NCI-H2171 (cell line): ENCODE measurements at regions not wholly inside any gene's neighbourhood (a gene's known extent, or its start where the extent isn't known, plus 50 kb on each side); places are given as distances from the start of the nearest gene placed in this dataset.
"Not testable (repeated sequence)": the region's sequence is repeated elsewhere in the genome, so short reads cannot be mapped to it uniquely, and the experiment has no call there.

Experiments
- DNase-seq: peaks from one replicate; lab custom pipeline; 2025; lab: John Stamatoyannopoulos, UW

- DNase-seq: no peak
Observed at GRCh38 chr5:45057564-45057963, 248.8 kb downstream of the MRPS30 start.

GRCh38 chr5:45060724-45061123 is 252.0 kb downstream of the MRPS30 start:
- no peak for DNase-seq

DNA sequence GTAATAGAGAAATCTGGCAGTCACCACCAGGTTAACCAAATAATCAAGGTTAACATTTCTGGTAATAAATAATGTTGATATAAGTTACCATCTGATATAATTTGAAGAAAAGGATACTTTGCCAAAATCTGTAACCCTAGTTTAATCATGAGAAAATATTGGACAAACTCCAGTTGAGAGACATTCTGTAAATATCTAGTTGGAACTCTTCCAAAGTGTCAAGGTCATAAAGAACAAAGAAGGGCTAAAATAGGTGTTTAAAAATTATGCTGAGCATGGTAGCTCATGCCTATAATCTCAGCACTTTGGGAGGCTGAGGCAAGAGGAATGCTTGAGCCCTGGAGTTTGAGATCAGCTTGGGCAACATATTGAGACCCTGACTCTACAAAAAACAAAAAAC is 253.3 kb downstream of the MRPS30 start:
- DNase-seq: peak; percentile 12

DNA sequence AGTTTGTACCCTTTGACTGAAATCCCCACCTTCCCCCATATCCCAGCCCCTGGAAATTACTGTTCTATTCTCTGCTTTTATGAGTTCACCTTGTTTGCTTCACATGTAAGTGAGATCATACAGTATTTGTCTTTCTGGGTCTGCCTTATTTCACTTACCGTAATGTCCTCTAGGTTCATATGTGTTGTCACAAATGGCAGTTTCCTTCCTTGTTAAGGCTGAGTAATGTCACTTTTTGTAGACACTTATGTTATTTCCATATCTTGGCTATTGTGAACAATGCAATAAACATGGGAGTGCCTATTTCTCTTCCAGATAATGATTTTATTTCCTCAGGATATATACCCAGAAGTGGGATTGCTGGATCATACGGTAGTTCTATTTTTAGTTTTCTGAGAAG is 272.3 kb downstream of the MRPS30 start:
- DNase-seq: no peak

DNA sequence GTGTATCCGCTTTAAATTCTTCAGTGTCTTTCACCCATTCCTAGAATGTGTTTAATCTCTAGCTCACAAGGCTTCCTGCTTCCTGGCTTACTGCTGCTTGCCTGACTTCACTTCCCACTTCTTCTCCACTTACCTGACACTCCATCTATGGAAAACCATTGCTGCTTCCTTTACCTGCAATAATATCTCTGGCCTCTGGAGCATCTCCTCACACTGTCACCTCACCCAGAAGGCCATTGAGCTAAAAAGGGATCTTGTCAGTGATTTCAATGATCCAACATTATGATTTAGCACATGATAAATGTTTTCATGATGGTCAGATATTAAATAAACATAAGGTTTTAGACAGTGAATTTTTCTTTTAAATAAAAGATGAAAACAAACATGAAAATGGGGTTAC is 281.1 kb downstream of the MRPS30 start:
- no peak for DNase-seq

GRCh38 chr5:45093377-45093776 is 284.6 kb downstream of the MRPS30 start:
- no peak for DNase-seq

GRCh38 chr5:45094876-45095440 is 286.2 kb downstream of the MRPS30 start:
- DNase-seq: no peak

GRCh38 chr5:45098483-45098882 is 289.7 kb downstream of the MRPS30 start:
- DNase-seq: no peak

DNA sequence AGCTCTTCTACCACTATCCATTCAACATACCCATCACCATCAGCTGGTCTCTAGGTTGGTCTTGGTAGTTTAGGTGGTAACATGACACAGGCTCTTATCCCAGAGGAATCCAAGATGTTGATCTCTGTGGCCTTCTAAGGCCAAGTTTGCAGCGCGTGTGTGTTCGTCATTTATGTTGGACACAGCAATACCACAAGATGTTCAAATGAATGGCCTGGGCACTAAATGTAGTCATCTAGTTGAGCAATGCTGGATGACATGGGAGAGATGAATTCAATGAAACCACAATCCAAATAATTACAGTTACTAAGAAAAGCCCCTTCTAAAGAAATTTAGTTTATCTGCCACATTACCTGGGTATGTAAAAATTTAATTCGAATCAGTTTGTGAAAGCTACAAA is 292.4 kb downstream of the MRPS30 start:
- no peak for DNase-seq

DNA sequence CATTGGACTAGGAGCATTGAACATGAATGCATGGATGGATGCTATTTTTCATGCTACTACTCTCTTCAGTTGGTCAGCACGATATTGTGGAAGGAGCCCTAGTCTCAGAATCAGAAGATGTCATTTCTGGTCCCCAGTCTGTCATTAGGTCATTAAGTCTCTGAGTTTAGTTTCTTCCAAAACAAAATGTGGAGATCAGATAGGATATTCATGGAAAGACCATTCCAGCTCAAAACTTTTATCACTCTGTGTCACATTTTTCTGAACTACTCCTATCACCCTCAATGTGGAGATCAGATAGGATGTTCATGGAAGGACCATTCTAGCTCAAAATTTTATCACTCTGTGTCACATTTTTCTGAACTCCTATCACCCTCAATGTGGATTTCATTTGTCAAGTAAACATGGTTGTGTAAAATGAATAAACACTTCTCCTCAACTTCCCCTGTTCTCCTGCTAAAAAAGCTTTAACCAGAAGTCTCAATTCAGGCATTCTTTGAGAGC is 296.8 kb downstream of the MRPS30 start:
- DNase-seq: no peak

DNA sequence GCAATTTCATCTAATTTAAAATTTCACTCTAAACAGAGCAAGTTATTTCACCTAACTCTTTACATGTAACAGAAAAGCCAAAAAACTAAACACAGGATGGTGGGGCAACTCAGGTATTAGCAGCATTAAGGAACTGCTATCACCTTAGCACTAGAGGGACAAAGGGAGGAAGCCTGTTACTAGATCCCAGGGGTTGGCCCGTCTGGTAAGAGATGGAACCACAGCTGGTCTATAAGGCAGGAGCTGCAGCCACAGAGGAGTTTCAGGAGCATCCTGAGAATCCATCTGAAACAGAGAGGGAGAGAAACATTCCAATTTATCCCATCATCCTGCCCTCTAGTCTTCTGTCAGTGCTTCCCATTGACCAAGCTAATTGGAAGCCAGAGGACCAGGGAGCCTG is 300.3 kb downstream of the MRPS30 start:
- DNase-seq: no peak

DNA sequence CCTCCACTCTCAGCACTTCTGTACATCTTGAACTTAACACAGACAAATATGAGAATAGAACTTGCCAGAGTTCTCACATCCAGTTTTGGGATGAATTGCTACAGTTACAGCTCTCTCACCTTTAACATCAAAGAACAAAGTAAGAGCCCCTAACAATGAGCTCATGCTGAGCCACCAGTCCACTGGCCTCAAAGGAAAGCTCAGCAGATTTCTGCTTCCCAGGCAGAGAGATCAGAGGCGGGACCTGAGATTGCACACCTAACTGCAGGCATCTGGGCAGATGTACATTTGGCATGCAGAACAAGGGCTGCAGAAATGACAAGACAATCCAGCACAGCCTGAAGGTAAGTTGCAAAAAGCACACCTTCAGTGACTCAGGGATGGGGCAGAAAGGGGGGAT is 300.9 kb downstream of the MRPS30 start:
- no peak for DNase-seq

- no peak for DNase-seq
Observed at GRCh38 chr5:45110399-45110798, 301.7 kb downstream of the MRPS30 start.

GRCh38 chr5:45113726-45114125 is 305.0 kb downstream of the MRPS30 start:
- DNase-seq: no peak

- no peak for DNase-seq
Observed at GRCh38 chr5:45132972-45133371, 324.2 kb downstream of the MRPS30 start.

DNA sequence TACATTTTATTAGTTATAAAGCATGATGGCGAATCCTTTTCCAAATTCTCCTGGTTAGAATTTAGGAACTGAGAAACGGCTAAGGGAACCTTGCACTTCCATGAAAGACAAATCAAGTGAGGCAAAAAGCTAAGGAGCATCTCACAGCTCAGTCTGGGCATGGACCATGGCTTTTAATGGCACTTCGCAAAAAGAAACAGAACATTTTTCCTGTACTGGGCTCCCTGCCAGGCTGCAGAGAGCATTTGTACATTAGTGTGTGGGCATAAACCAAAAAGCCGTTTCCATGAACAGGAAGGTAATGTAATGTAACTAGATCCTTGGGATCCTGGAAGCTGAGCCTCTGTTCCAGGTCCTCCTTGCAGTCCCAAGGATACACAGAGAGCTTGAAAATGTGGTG is 354.2 kb downstream of the MRPS30 start:
- peak; percentile 17 for DNase-seq

DNA sequence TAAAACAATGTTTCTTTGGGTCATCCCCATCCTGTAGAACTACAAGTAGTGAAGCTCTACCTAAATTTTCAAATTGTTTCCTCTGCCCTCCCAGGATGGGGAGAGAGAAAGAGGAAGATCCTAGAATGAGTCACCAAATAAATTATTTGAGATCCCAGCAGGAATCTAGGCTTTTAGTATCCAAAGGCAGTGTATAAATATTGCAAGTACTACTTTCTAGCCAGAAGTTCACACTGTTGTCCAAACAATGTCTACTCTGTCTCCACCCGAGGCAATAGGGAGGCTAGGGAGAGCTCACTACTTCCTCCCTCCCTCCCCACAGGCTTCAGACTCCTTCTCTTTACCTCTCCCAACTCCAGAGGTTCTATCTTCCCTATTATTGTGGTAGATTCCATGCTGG is 362.8 kb downstream of the MRPS30 start:
- no peak for DNase-seq

- not testable (repeated sequence) for DNase-seq
Observed at GRCh38 chr5:45172634-45173033, 363.9 kb downstream of the MRPS30 start.

GRCh38 chr5:45179686-45180085 is 370.9 kb downstream of the MRPS30 start:
- no peak for DNase-seq

DNA sequence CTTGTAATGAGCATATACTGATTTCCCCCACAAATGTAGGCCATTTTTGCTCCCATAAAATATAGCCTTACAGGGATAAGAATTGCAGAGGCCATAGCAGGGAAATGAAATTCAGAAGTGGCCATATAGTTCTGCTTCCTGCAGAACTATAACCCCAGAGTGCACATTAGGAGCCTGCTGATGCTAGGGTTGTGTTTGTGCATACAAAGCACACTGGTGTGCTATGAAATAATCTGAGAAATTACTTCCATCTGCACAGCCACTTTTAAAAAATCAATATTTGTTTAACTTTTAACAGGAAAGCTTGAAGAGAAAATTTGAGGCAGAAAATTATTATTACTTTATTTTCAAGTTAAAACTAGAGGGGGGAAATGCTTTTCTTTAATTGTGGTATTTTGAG is 380.3 kb downstream of the MRPS30 start:
- no peak for DNase-seq

- peak; percentile 16 for DNase-seq
Observed at GRCh38 chr5:45189481-45189880, 380.7 kb downstream of the MRPS30 start.

DNA sequence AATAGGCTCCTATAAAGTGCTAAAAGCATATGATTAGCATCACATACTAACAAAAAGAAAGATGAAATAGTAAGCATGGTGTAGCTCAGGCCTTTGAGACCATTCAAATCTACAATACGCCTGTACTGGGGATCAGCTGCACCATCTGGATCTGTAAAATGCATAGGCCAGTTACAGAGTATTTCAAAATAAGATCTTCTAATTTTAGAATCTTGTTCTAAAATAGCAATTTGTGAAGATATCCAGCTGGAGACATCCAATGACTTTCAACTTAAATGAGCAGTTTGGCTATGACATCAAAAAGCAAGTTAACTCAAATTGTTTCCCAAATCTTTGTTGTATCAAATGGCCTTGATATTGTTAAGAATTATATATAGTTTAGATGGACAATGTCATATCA is 386.3 kb downstream of the MRPS30 start:
- no peak for DNase-seq
